ENCODE measurements at regions not wholly inside any gene's neighbourhood (a gene's known extent, or its start where the extent isn't known, plus 50 kb on each side); places are given as distances from the start of the nearest gene placed in this dataset.

DNA sequence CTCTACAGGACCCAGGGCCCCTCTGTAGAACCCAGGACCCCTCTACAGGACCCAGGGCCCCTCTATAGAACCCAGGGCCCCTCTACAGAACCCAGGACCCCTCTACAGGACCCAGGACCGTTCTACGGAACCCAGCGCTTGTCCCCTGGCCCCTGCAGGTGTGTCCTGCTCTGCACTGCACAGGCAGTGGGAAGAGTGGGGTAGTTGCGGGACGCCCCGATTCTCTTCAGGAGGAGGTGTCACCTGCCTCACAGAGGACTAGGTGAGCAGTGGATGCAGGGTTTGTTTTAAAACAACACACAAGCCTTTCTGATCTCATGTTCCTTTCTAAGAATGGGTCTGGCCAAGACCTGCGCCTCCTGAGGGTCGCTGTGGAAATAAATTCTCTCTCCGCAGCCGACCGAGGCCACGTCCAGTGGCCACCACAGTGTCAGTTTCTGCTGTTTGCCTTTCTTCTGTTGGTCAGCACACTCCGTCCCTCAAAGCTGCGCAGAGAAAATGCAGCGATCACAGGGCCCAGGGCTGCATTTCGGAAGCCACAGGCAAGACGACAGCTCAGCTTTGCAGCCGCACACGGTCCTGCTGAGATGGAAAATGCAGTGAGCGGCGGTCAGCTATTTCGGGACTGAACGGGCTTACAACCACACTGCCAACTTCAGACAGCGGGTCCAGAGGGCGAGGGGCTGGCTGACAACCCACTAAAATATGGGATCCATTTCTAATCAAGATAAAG is 135.2 kb downstream of the DLL1 start:
- no peak overlapping the region for H3K9ac ChIP-seq (ENCODE audit: low read depth in 2 of 2, low read length in 2 of 2)
- intact Hi-C loops (cut with DNase I), result no loop called here

DNA sequence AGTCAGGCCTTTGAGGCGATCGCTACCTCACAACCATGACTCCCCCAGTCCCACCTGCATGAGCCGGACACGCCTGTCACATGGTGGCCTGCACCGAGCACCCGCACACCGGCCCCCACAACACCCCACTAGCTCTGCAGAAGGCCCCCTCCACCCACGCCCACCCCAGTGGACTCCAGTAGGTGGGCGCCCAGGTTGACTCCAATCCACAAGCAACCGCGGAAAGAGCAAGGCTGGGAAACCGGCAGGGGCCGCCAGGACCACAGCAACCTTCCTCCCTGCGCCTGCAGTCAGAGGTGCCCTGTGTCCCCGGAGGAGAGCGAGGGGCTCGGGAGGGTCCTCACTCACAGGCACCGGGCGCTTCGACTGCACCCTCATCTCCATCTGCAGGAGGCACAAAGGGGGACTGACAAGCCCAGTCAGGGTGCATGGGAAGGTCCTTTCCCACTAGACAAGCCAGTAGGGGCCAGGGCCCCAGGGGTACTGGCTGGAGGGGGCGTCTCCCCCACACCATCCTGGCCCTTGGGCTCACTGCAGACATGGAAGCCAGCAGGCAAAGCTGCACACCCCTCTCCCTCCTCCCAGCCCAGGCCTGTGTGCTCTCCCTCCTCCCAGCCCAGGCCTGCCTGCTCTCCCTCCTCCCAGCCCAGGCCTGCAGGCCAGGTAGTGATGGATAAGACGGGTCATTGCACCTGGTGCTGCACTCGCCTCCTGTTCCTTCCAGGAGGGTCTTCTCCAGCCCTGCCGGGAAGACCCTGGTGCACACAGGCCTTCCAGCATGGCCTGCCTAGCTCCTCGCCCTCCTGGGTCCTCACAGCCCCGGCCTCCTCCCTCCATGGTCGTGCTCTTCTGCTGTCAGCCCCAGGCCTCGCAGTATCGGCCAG is 137.2 kb downstream of the DLL1 start:
- Histone ChIP-seq H3K27ac (no peak overlapping the region), H3K9me3 (no peaks in the 10 kb centered on the region), H3K27me3 (no peaks in the 10 kb centered on the region), H3K4me1 (peaks cover 6% of the 10 kb centered on the region), H3K36me3 (no peaks in the 10 kb centered on the region), H3K4me3 (no peak overlapping the region), H3K9ac (ENCODE audit: low read depth in 2 of 2, low read length in 2 of 2) (no peak overlapping the region)
- intact Hi-C loops (cut with DNase I), result no loop called here
- no peak for DNase-seq
- TF ChIP-seq, protein P1, sequence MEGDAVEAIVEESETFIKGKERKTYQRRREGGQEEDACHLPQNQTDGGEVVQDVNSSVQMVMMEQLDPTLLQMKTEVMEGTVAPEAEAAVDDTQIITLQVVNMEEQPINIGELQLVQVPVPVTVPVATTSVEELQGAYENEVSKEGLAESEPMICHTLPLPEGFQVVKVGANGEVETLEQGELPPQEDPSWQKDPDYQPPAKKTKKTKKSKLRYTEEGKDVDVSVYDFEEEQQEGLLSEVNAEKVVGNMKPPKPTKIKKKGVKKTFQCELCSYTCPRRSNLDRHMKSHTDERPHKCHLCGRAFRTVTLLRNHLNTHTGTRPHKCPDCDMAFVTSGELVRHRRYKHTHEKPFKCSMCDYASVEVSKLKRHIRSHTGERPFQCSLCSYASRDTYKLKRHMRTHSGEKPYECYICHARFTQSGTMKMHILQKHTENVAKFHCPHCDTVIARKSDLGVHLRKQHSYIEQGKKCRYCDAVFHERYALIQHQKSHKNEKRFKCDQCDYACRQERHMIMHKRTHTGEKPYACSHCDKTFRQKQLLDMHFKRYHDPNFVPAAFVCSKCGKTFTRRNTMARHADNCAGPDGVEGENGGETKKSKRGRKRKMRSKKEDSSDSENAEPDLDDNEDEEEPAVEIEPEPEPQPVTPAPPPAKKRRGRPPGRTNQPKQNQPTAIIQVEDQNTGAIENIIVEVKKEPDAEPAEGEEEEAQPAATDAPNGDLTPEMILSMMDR (IDR thresholded peaks at IDR 0.05), result no peak

More for the DNA sequence above, 135.2 kb downstream of the DLL1 start:
- no peaks in the 10 kb centered on the region for H3K36me3 ChIP-seq
- peaks cover 6% of the 10 kb centered on the region for H3K4me1 ChIP-seq
- DNase-seq, result no peak
- H3K27me3 ChIP-seq, result no peaks in the 10 kb centered on the region
- TF ChIP-seq, protein P1 (IDR thresholded peaks at IDR 0.05), result no peak
- H3K27ac ChIP-seq, result no peak overlapping the region
- H3K9me3 ChIP-seq, result no peaks in the 10 kb centered on the region
- H3K4me3 ChIP-seq, result no peak overlapping the region

DNA sequence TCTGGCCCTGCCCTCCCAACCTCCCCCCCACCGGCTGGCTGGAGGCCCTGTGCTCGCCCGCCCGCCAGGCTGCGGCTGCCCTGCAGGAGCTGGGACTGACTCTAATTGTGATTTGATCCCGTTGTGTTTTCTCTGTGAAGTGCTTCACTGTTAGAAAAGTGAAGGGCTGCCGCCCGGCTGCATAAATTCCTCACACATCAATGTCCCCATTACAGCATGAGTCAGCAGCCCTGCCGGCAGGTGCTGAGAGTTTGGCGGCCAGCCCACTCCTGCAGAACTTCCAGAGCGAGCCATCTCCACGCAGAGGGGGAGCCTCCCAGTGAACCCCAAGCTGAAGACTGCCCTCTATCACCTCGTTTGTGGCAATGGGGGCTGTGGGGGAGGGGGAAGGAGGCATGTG is 137.9 kb downstream of the DLL1 start:
- H3K9me3 ChIP-seq, result no peaks in the 10 kb centered on the region
- intact Hi-C loops (cut with DNase I), result no loop called here
- DNase-seq, result peak; percentile 36
- peaks cover 6% of the 10 kb centered on the region for H3K4me1 ChIP-seq
- H3K27ac ChIP-seq, result no peak overlapping the region
- H3K27me3 ChIP-seq, result no peaks in the 10 kb centered on the region
- no peak overlapping the region for H3K4me3 ChIP-seq
- H3K36me3 ChIP-seq, result no peaks in the 10 kb centered on the region
- TF ChIP-seq, protein P1 (IDR thresholded peaks at IDR 0.05), result no peak
- no peak overlapping the region for H3K9ac ChIP-seq (ENCODE audit: low read depth in 2 of 2, low read length in 2 of 2)

DNA sequence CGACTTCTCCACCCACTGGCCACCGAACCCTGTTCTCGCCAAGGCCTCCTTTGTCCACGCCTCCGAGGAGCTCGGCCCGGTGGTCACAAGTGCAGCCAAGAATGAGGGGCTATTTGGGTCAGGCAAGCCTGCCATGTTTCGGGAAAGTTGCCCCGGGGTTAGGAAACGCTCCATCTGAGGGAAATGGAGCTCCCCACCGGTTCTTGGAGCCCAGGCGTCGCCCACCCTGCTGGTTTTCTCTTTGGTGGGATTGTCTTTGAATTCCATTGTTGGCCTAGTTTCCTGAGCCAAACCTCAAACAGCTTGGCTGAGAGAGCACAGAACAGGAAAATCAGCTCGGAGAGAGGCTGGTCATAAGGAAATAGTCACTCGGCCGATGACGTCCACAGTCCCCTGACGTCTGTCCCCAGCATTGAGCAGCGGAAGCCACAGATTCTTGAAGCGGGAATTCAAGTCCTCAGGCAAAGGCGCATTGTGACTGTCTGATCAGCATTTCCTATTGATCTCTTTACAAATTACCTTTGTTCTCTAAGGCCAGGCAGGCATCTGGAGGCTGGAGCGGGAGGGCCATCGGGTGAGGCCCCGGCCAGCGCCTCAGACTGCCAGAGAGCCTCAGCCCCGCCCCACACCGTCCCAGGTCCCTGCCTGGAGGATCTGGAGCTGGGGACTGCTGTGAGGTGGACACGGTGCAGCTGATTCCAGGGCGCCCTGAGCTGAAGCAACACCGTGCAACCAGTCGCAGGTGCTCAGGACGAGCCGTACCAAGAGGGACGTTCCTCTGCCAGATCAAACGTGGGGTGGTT is 138.6 kb downstream of the DLL1 start:
- TF ChIP-seq, protein P1 (IDR thresholded peaks at IDR 0.05), result no peak
- intact Hi-C loops (cut with DNase I), result no loop called here
- Histone ChIP-seq H3K36me3 (no peaks in the 10 kb centered on the region), H3K27me3 (no peaks in the 10 kb centered on the region), H3K27ac (peak overlapping the region; percentile 12), H3K4me1 (peaks cover 6% of the 10 kb centered on the region), H3K9ac (ENCODE audit: low read depth in 2 of 2, low read length in 2 of 2) (peak overlapping the region in 1 of 2 donors; percentile 26), H3K4me3 (no peak overlapping the region), H3K9me3 (no peaks in the 10 kb centered on the region)
- peak; percentile 51 for DNase-seq

DNA sequence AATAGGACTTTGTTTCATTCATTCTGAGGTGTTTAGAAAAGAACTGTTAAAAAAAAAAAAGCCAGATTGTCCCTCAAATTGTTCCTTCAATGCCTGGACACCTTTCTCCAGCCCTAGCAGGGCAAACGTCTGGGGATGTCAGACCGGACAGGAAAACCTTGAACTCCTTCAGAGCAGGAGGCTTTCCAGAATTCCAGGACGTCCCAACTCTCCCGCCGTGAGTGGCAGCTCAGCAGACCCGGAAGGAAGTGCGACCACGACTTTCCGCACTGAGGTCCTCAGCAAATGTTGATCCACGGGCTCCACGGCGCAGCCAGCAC is 139.1 kb downstream of the DLL1 start:
- Histone ChIP-seq H3K4me1 (peaks cover 6% of the 10 kb centered on the region), H3K27me3 (no peaks in the 10 kb centered on the region), H3K4me3 (no peak overlapping the region), H3K36me3 (no peaks in the 10 kb centered on the region), H3K9ac (ENCODE audit: low read depth in 2 of 2, low read length in 2 of 2) (no peak overlapping the region), H3K27ac (peak overlapping the region; percentile 12), H3K9me3 (no peaks in the 10 kb centered on the region)
- TF ChIP-seq, protein P1 (IDR thresholded peaks at IDR 0.05), result no peak
- intact Hi-C loops (cut with DNase I), result no loop called here
- no peak for DNase-seq

All from colonic mucosa (tissue), 4 donors.